GM12892 (cell line): ENCODE measurements at regions not wholly inside any gene's neighbourhood (a gene's known extent, or its start where the extent isn't known, plus 50 kb on each side); places are given as distances from the start of the nearest gene placed in this dataset.

Source experiments
- DNase-seq: peaks from one replicate; pipeline ENCODE4 v3.0.0; 2011; ENCODE audit not compliant: insufficient read length
- FAIRE-seq: peaks from 2 replicates; lab custom pipeline; 2011; peaks lifted over from hg19 to GRCh38; lab: Jason Lieb, UNC
- POLR2A ChIP-seq: IDR thresholded peaks from 2 replicates; pipeline ENCODE4 v1.6.1; 2011; ENCODE audit warnings: low read depth, low read length, control low read depth
- POLR2AphosphoS5 ChIP-seq: IDR thresholded peaks from 2 replicates; pipeline ENCODE4 v1.6.1; 2011; ENCODE audit warnings: low read depth, low read length, control low read depth
- TAF1 ChIP-seq: IDR thresholded peaks from 2 replicates; pipeline ENCODE4 v1.6.1; 2011; ENCODE audit warnings: low read depth, mild to moderate bottlenecking, control low read depth, low read length, borderline replicate concordance

DNA sequence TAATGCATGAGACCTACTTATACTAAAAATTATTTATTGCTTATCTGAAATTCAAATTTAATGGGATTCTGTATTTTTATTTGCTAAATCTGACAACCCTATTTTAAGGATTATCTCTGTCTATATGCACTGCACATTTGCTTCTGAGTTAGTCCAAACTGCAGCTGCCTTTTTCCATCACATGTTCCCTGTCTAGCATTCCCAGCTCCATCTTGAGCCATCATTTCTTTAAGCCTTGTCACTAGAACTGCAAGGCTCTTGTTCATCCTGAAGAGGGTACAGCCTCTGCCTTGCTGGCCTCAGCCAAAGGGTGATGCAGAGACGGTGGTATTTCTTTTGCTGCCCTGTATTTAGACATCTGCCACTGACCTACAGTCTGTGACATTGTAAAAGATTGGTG, 125.8 kb upstream of the STT3B start:
- DNase-seq = no peak
- TF ChIP-seq POLR2A (no peak), POLR2AphosphoS5 (no peak), TAF1 (no peak)
- FAIRE-seq = no peak

DNA sequence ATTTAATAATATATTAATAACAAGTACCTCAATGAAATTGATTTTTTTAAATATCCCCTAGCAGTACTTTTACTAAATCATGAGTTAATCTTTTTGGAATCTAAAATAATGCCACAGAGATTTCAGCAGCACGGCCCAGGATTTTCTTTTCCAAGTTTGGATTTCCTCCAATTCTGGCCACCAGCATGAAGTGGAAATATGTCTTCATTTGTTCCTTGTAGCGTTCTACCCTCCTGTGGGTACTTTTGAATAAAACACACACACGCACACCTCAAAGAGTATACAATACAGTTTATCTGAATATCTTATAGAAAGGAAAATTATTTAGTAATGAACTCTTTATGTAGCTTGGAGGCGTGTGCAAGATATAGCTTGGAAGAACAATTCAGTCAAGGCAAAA, 125.1 kb upstream of the STT3B start:
- FAIRE-seq (no peak), DNase-seq (no peak)
- no peak for TF ChIP-seq POLR2AphosphoS5
- TF ChIP-seq TAF1 = no peak
- TF ChIP-seq POLR2A = no peak

DNA sequence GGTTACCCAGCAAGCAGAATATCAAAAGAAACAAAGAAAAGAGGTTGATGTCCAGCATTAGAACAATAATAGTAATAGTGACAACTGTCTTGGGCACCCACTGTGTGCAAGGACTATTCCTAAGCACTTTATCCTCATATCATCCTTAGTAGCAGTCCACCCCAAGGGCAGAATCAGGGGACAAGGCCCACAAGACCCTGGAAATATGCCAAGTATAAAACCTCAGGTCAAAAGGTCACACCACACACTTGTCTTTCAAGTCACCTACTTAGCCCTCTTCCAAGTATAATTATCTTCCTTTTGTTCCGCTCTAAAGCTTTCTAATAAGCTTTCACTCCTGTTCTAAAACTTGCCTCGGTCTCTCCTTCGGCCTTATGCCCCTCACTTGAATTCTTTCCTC, 124.0 kb upstream of the STT3B start:
- DNase-seq (no peak), FAIRE-seq (no peak)
- TF ChIP-seq TAF1 (no peak), POLR2AphosphoS5 (no peak), POLR2A (no peak)

DNA sequence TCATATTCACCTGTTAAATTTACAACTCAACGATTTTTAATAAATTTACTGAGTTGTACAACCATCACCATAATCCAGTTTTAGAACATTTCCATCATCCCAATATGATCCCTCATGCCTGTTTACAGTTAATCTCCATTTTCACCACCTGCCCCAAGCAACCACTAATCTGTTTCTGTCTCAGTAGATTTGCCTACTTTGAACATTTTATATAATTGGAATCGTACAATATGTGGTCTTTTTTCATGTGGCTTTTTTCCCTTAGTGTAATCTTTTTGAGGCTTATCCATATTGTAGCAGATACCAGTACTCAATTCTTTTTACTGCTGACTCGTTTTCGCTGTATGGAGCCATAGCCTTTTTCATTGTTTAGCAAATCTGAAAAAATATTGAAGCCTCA, 123.3 kb upstream of the STT3B start:
- DNase-seq (no peak), FAIRE-seq (no peak)
- TF ChIP-seq TAF1 = no peak
- no peak for TF ChIP-seq POLR2AphosphoS5
- TF ChIP-seq POLR2A = no peak

DNA sequence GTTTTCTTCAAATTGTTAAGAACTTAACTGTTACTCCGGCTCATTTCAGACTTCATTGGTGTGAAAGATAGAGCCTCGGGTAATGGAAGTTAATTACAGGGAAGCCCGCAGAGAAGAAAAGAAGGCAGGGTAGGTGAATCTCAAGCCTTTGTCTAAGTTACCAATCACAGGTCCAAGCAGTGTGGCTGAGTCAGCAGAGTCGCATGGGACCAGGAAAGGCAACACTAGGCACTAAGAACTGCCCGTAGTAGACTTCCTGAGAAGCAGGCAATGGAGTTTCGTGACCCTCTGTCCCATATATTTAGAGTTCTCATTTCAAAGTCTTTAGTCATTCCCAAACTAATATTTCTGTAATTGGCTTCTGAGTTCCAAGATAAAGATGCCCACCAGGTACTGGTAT, 122.9 kb upstream of the STT3B start:
- FAIRE-seq (no peak), DNase-seq (no peak)
- TF ChIP-seq TAF1 (no peak), POLR2A (no peak), POLR2AphosphoS5 (no peak)

DNA sequence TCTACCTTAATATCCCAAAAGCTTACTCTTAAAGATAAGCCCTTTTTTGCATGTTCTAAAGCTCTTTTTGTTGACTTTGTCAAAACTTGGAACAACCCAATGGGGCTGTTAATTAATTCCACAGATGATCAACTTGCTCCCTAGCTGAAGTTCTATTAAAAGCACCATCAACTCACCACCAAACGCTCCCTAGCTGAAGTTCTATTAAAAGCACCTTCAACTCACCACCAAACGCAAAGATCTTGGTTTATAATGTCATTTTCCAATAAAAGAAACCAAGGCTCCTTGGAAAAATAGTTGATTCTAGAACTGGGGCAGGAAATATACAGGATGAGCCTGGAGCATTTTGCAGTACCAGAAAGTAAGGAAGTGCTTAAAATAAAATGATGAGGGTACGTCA, 122.3 kb upstream of the STT3B start:
- FAIRE-seq (no peak), DNase-seq (no peak)
- TF ChIP-seq POLR2AphosphoS5 = no peak
- no peak for TF ChIP-seq TAF1
- no peak for TF ChIP-seq POLR2A

DNA sequence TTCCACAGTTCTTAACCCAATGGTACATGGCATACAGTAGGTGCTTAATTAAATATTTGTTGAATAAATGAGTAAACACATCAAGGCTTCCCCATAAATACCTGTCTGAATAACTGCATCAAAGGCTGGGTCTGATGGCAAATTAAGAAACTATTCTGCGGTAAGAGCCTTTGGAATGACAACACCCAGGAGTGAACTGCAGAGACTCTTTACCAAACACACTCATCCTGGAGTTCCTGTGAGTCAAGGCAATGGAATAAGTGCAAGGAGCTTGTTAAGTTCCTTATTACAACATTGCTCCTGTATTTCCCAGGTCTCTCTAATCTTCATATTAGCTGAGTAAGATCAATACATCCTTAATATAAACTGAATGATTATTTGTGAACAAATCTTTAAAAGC, 119.9 kb upstream of the STT3B start:
- FAIRE-seq = no peak
- DNase-seq = no peak
- TF ChIP-seq POLR2A = no peak
- no peak for TF ChIP-seq TAF1
- no peak for TF ChIP-seq POLR2AphosphoS5

DNA sequence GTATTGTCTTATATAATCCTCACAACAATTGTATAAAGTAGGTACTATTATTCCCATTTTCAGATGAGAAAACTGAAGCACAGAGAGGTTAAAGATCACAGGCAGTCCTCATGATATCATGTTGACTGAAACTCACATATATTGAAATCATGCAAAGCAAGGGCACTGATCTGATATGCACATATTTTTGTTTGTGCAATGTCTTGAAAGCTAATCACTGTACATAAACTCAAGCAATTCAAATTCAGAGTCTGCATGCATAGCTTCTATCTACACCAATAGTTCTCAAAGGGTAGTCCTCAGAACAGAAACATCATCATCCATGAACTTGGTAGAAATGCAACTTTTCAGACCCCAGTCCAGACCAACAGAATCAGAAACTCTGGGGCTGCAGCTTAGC, 119.2 kb upstream of the STT3B start:
- no peak for DNase-seq
- no peak for FAIRE-seq
- TF ChIP-seq TAF1 (no peak), POLR2AphosphoS5 (no peak), POLR2A (no peak)

DNA sequence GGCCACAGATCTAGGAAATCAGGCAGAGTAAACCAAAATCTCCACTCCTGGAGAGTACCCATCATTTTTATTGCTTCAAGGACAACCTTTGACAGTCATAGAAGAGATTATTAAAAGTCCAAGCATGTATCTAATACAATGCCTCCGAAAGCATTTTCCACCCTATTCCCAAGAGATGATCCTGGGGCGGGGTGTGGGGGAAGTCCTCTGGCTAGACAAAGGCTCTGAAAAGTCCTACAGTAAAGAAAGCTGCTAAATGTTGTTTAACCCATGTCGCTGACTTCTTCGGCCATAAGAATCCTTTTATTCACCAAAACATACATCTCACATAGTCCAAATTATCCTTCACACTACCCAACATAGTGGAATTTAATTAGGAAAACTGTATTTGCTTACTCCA, 115.7 kb upstream of the STT3B start:
- TF ChIP-seq POLR2AphosphoS5 (no peak), TAF1 (no peak), POLR2A (no peak)
- no peak for FAIRE-seq
- DNase-seq = no peak

DNA sequence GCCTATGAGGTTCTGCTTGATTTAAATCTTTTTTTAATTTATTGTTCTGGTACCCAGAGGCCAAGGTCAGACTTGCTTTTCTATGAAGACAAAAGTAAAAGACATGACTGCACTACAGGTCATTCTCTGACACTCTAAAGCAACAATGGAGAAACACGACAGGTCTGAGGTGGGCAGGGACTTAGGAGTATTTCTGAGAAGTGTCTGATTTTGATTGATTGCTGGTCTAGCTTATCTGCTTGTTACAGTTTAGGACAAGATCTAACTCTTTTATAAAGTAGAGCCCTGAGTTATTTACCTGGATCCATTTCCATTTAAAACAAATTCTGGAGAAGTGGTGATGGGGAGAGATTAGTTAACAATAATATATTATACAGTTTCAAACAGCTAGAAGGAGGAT, 115.2 kb upstream of the STT3B start:
- TF ChIP-seq POLR2A = no peak
- no peak for TF ChIP-seq POLR2AphosphoS5
- TF ChIP-seq TAF1 = no peak
- no peak for DNase-seq
- FAIRE-seq = no peak

DNA sequence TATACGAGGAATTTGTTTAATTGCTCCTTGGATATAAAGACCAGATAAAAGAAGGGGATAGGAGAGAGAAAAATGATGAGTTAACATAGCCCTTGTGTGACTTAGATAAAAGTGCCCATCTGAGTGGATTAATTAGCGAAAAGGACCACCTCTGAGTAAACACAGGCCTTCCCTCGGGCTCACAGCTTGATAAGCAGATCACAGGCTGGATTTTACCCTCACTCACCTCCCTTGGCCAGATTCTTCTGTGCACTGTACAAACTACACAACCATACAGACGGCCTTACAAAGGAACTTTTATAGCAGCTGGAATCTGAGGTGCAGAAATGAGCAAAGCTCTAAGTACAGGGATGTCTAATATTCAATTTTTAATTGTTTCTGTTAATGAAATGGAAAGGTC, 112.4 kb upstream of the STT3B start:
- no peak for FAIRE-seq
- no peak for TF ChIP-seq TAF1
- no peak for TF ChIP-seq POLR2AphosphoS5
- no peak for TF ChIP-seq POLR2A
- DNase-seq = no peak

DNA sequence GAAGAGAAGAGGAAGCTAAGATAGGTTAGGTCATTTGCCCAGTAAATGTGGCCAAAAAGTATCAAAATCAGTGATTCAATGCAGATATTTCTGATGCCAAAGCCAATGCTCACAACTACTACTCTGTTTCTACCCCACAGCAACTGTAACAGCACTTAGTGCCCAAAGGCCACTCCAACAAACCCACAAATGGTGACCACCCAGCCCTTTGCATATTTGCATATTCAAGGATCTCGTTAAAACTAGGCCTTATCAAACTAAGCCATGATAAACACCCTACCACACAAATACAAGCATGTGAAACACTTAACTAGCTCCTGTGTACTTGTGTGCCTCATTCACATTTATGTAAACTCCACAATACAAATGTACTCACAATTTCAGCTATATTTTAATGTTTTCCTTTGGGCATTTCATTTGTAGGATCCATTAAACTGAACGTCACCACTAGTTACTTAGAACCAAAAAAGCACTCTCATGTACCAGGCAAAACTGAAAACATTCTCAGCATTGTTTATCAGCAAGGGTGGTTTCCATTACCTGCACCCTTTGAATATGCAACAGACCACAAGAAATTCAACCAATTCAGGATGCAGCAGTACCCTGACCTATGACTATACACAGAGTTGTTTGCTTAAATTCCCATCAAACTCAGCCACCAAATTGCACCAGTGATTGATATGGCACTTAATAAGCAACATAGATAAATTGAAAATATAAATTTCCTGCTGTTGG, 111.2 kb upstream of the STT3B start:
- TF ChIP-seq POLR2A (no peak), POLR2AphosphoS5 (no peak), TAF1 (no peak)
- FAIRE-seq (peak; percentile 53), DNase-seq (no peak)
